GM12878 (cell line): ENCODE measurements at regions not wholly inside any gene's neighbourhood (a gene's known extent, or its start where the extent isn't known, plus 50 kb on each side); places are given as distances from the start of the nearest gene placed in this dataset.

ENCODE experiments used
- ASH2L ChIP-seq: fragments of 300-600, 200-600 bp; sonication (generic); IDR thresholded peaks from 2 replicates; pipeline ENCODE4 v1.6.1; 2017; ENCODE audit warnings: low read depth, mild to moderate bottlenecking, borderline replicate concordance
- CBX3 ChIP-seq: fragments of 200-600 bp; sonication (generic); IDR thresholded peaks from 2 replicates; pipeline ENCODE4 v1.6.1; 2016; ENCODE audit warnings: low read depth, borderline replicate concordance
- GATAD2B ChIP-seq: fragments of 450-650 bp; conservative IDR thresholded peaks from 2 replicates; pipeline ENCODE4 v1.6.1; 2017; ENCODE audit warnings: low read depth, mild to moderate bottlenecking, moderate library complexity
- IKZF1 ChIP-seq: fragments of 450-650 bp; conservative IDR thresholded peaks from 2 replicates; pipeline ENCODE4 v1.6.1; 2017; ENCODE audit warnings: antibody characterized with exemption, mild to moderate bottlenecking
- IRF3 ChIP-seq: fragments of 450-650 bp; IDR thresholded peaks from 2 replicates; pipeline ENCODE4 v1.6.1; 2014; ENCODE audit warnings: mild to moderate bottlenecking
- IRF5 ChIP-seq: fragments of 450-650 bp; IDR thresholded peaks from 2 replicates; pipeline ENCODE4 v1.6.1; 2017; ENCODE audit warnings: borderline replicate concordance
- MYB ChIP-seq: fragments of 150-350 bp; IDR thresholded peaks from 2 replicates; pipeline ENCODE4 v1.6.1; 2014; ENCODE audit warnings: mild to moderate bottlenecking, low read depth, low read length, borderline replicate concordance
- PBX3 ChIP-seq: IDR thresholded peaks from 2 replicates; pipeline ENCODE4 v1.6.1; 2011; ENCODE audit warnings: mild to moderate bottlenecking, low read depth, low read length, moderate library complexity; ENCODE audit not compliant: insufficient replicate concordance
- PRDM15 ChIP-seq: fragments of 450-650 bp; formaldehyde crosslinking; IDR thresholded peaks from 2 replicates; pipeline ENCODE4 v1.4.0; 2020; ENCODE audit warnings: mild to moderate bottlenecking, moderate library complexity
- RAD21 ChIP-seq: IDR thresholded peaks from 2 replicates; pipeline ENCODE4 v1.6.1; 2011; ENCODE audit warnings: mild to moderate bottlenecking, low read depth, low read length, moderate library complexity; ENCODE audit not compliant: insufficient read depth
- RELB ChIP-seq: fragments of 450-650 bp; IDR thresholded peaks from 2 replicates; pipeline ENCODE4 v1.6.1; 2017; ENCODE audit warnings: low read depth, mild to moderate bottlenecking, moderate library complexity
- SIN3A ChIP-seq: IDR thresholded peaks from 2 replicates; pipeline ENCODE4 v1.6.1; 2012; ENCODE audit warnings: low read depth, low read length, improper control_type of control experiment
- SMARCA5 ChIP-seq: fragments of 450-650 bp; IDR thresholded peaks from 2 replicates; pipeline ENCODE4 v1.6.1; 2017; ENCODE audit warnings: mild to moderate bottlenecking
- ZNF217 ChIP-seq: fragments of 450-650 bp; IDR thresholded peaks from 2 replicates; pipeline ENCODE4 v1.6.1; 2017; ENCODE audit warnings: antibody characterized with exemption, mild to moderate bottlenecking
- ZNF687 ChIP-seq: fragments of 450-650 bp; IDR thresholded peaks from 2 replicates; pipeline ENCODE4 v1.6.1; 2017; ENCODE audit warnings: mild to moderate bottlenecking, moderate library complexity

- peak; percentile 70 for TF ChIP-seq ZNF687
- TF ChIP-seq SMARCA5, result no peak
- no peak for TF ChIP-seq IRF3
- no peak for TF ChIP-seq PBX3
- TF ChIP-seq MYB, result no peak
- TF ChIP-seq CBX3, result no peak
- 0 out of 2 replicates have a peak, but pooled peaks have one; percentile 63 for TF ChIP-seq PRDM15 (CRISPR knock-in tag)
- TF ChIP-seq SIN3A, result no peak
- TF ChIP-seq ASH2L, result no peak
- peak; percentile 78; the same call in 1 of the 2 replicates for TF ChIP-seq GATAD2B
- peak; percentile 47; the same call in 1 of the 2 replicates for TF ChIP-seq RELB
- TF ChIP-seq IRF5, result no peak
- TF ChIP-seq RAD21, result no peak
- no peak for TF ChIP-seq ZNF217
- TF ChIP-seq IKZF1, result peak; percentile 56
Observed at GRCh38 chr12:11563785-11564739, 85.4 kb upstream of the ETV6 start (continued).
